ENCODE measurements at regions not wholly inside any gene's neighbourhood (a gene's known extent, or its start where the extent isn't known, plus 50 kb on each side); places are given as distances from the start of the nearest gene placed in this dataset.

- Histone ChIP-seq H2BK12ac (ENCODE audit: low read depth, low read length) (no peak overlapping the region), H3K4me2 (ENCODE audit: insufficient read depth in 1 of 2, low read depth in 2 of 2, low read length in 2 of 2) (no peak overlapping the region), H2AFZ (ENCODE audit: low read length) (no peak overlapping the region), H2BK15ac (ENCODE audit: low read length) (no peak overlapping the region), H3K14ac (ENCODE audit: insufficient read length) (no peak overlapping the region), H3K4me1 (replicated peaks in 1 of 4; ENCODE audit: control insufficient read depth in 3 of 4, insufficient read depth in 4 of 4, low read length in 3 of 4) (peaks cover 0 to 10% (median 4%) of the 10 kb centered on the region in 4 experiments; a peak in 3 of 7 replicates), H4K91ac (replicated peaks; ENCODE audit: insufficient read length, low read length) (no peak overlapping the region), H3K79me1 (ENCODE audit: low read depth, low read length) (no peaks in the 10 kb centered on the region), H2BK5ac (ENCODE audit: low read depth, low read length) (no peak overlapping the region), H3K18ac (ENCODE audit: extremely low read depth, low read length) (no peak overlapping the region), H3K56ac (replicated peaks; ENCODE audit: insufficient read length, low read depth, low read length) (no peak overlapping the region), H3K4ac (replicated peaks; ENCODE audit: insufficient read length, low read depth, low read length) (no peak overlapping the region), H3K79me2 (ENCODE audit: control insufficient read depth in 1 of 2, insufficient read depth in 2 of 2, low read length in 2 of 2) (no peaks in the 10 kb centered on the region), H3K4me3 (ENCODE audit: extremely low read depth in 1 of 4, insufficient read depth in 2 of 4, low read depth in 3 of 4, low read length in 4 of 4) (no peak overlapping the region), H2AK5ac (ENCODE audit: low read depth, low read length) (no peak overlapping the region), H2BK120ac (replicated peaks; ENCODE audit: low read depth, low read length) (no peak overlapping the region), H3K27ac (ENCODE audit: low read depth, low read length) (no peak overlapping the region), H4K5ac (ENCODE audit: insufficient read length, low read depth, low read length) (no peak overlapping the region), H3K23me2 (ENCODE audit: low read depth, low read length) (no peaks in the 10 kb centered on the region), H4K8ac (ENCODE audit: extremely low read depth, insufficient read depth, low read length) (no peak overlapping the region), H3K23ac (ENCODE audit: insufficient read length) (no peak overlapping the region), H3K36me3 (ENCODE audit: control insufficient read depth in 2 of 4, insufficient read depth in 4 of 4, low read length in 3 of 4) (no peaks in the 10 kb centered on the region), H3K9me3 (ENCODE audit: insufficient read depth in 2 of 2, low read depth in 1 of 2, low read length in 1 of 2) (no peaks in the 10 kb centered on the region), H2BK20ac (ENCODE audit: low read length) (no peak overlapping the region), H3K27me3 (replicated peaks in 1 of 4; ENCODE audit: control insufficient read depth in 3 of 4, extremely low read depth in 1 of 4, insufficient read depth in 3 of 4, low read length in 3 of 4) (no peaks in the 10 kb centered on the region), H4K20me1 (replicated peaks in 1 of 2; ENCODE audit: control insufficient read depth in 1 of 2, insufficient read depth in 2 of 2, low read length in 2 of 2) (no peaks in the 10 kb centered on the region), H3K9ac (replicated peaks in 1 of 4; ENCODE audit: extremely low read depth in 1 of 4, low read depth in 3 of 4, low read length in 3 of 4) (no peak overlapping the region)
- POLR2A ChIA-PET (ENCODE audit: partially characterized antibody), result no interaction called here
- FAIRE-seq, result no peak
- CTCF ChIA-PET (ENCODE audit: partially characterized antibody), result interaction anchor here (1.1 to 1.4 kb wide), 2 partner anchors 42 to 57 kb away, joined by 3 read pairs; no protein-coding TSS in a partner anchor
- TF ChIP-seq TAF7 (optimal IDR thresholded peaks at IDR 0.05; ENCODE audit: borderline replicate concordance, low read depth, low read length) (no peak), ZNF274 (IDR thresholded peaks at IDR 0.05; ENCODE audit: borderline replicate concordance, extremely low read depth, low read length) (no peak), POLR2AphosphoS5 (IDR thresholded peaks at IDR 0.05; ENCODE audit: low read depth, low read length) (no peak)
- TF ChIP-seq, protein P1, sequence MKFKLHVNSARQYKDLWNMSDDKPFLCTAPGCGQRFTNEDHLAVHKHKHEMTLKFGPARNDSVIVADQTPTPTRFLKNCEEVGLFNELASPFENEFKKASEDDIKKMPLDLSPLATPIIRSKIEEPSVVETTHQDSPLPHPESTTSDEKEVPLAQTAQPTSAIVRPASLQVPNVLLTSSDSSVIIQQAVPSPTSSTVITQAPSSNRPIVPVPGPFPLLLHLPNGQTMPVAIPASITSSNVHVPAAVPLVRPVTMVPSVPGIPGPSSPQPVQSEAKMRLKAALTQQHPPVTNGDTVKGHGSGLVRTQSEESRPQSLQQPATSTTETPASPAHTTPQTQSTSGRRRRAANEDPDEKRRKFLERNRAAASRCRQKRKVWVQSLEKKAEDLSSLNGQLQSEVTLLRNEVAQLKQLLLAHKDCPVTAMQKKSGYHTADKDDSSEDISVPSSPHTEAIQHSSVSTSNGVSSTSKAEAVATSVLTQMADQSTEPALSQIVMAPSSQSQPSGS (IDR thresholded peaks at IDR 0.05; ENCODE audit: low read length), result no peak
- no peak for DNase-seq (ENCODE audit: low read depth in 1 of 2, low spot score in 2 of 2)
Observed at GRCh38 chr4:163892417-163892816, 397.9 kb downstream of the TMA16 start.

All from H1 (cell line).